ENCODE measurements at regions not wholly inside any gene's neighbourhood (a gene's known extent, or its start where the extent isn't known, plus 50 kb on each side); places are given as distances from the start of the nearest gene placed in this dataset.

DNA sequence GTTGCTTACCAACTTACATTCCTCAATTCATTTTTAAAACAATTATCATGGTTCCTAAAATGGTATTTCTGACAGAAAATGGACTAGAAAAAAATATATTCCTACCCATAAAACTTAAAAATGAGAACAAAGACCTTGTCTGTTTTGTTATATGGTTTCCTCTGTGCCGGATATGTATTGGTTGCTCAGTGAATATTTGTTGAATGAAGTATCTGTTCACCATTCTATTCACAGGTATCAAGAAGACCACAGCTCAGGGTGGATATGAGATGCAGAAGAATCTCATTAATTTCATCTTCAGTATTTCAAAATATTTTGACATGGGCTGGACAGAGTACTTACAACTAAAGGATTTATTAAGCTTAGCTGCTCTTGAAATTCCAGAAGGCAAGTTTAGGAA is 58.1 kb downstream of the TUSC7 start:
- Histone ChIP-seq H3K4me1 (ENCODE audit: low read length) (peaks cover 6% of the 10 kb centered on the region), H3K9ac (ENCODE audit: low read length) (no peak overlapping the region), H3K27ac (ENCODE audit: low read length) (no peak overlapping the region), H3K4me3 (ENCODE audit: low read length) (no peak overlapping the region), H3K27me3 (ENCODE audit: low read depth, low read length) (0 out of 2 replicates have a peak, but pooled peaks cover 5% of the 10 kb centered on the region), H3K9me3 (ENCODE audit: insufficient read depth, low read length) (no peaks in the 10 kb centered on the region), H3K79me2 (ENCODE audit: low read length) (no peaks in the 10 kb centered on the region), H3K36me3 (replicated peaks; ENCODE audit: low read depth, low read length) (no peaks in the 10 kb centered on the region), H2AFZ (ENCODE audit: low read depth, low read length) (no peak overlapping the region), H3K4me2 (ENCODE audit: low read length) (no peak overlapping the region), H4K20me1 (ENCODE audit: insufficient read depth, low read length) (no peaks in the 10 kb centered on the region)
- TF ChIP-seq EZH2phosphoT487 (IDR thresholded peaks at IDR 0.05; ENCODE audit: low read depth) = no peak
- TF ChIP-seq, protein P1, sequence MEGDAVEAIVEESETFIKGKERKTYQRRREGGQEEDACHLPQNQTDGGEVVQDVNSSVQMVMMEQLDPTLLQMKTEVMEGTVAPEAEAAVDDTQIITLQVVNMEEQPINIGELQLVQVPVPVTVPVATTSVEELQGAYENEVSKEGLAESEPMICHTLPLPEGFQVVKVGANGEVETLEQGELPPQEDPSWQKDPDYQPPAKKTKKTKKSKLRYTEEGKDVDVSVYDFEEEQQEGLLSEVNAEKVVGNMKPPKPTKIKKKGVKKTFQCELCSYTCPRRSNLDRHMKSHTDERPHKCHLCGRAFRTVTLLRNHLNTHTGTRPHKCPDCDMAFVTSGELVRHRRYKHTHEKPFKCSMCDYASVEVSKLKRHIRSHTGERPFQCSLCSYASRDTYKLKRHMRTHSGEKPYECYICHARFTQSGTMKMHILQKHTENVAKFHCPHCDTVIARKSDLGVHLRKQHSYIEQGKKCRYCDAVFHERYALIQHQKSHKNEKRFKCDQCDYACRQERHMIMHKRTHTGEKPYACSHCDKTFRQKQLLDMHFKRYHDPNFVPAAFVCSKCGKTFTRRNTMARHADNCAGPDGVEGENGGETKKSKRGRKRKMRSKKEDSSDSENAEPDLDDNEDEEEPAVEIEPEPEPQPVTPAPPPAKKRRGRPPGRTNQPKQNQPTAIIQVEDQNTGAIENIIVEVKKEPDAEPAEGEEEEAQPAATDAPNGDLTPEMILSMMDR (IDR thresholded peaks at IDR 0.05; ENCODE audit: low read depth, low read length) = no peak

DNA sequence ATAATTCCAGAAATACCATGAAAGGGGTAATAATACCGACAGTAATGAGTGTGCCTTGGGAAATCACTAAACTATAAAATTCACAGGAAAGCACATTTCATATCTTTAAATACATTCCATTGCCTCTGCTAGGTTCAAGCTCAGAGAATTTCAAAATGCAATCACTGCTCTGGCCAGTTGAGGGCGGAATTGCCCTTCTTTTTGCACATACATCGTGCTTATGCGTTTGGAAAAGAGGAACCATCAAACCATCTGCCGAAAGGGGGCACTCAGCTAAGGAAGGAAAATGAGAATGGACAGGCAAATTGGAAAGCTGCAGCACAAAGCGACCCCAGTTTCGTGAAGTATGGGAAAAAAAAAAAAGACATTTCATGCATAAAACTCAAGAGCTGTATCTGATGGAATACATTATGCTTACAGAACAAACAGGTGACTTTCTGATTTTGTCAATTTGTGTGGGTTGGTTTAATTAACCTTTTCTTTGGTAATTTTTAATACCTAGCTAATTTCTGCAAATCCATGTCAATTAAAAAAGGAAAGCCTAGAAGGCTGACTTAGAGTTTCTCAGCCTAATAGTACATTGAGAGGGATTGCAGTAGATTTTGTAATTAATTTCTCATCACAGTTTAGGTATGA is 61.4 kb downstream of the TUSC7 start:
- Histone ChIP-seq H3K4me2 (ENCODE audit: low read length) (peak overlapping the region; percentile 57), H3K4me1 (ENCODE audit: low read length) (peaks cover 6% of the 10 kb centered on the region), H3K27me3 (ENCODE audit: low read depth, low read length) (0 out of 2 replicates have a peak, but pooled peaks cover 5% of the 10 kb centered on the region), H4K20me1 (ENCODE audit: insufficient read depth, low read length) (no peaks in the 10 kb centered on the region), H3K79me2 (ENCODE audit: low read length) (no peaks in the 10 kb centered on the region), H3K9me3 (ENCODE audit: insufficient read depth, low read length) (no peaks in the 10 kb centered on the region), H3K4me3 (ENCODE audit: low read length) (peak overlapping the region; percentile 25; the same call in 1 of the 2 replicates), H3K27ac (ENCODE audit: low read length) (no peak overlapping the region), H3K9ac (ENCODE audit: low read length) (no peak overlapping the region), H2AFZ (ENCODE audit: low read depth, low read length) (no peak overlapping the region), H3K36me3 (replicated peaks; ENCODE audit: low read depth, low read length) (no peaks in the 10 kb centered on the region)
- no peak for TF ChIP-seq EZH2phosphoT487 (IDR thresholded peaks at IDR 0.05; ENCODE audit: low read depth)
- TF ChIP-seq, protein P1 (IDR thresholded peaks at IDR 0.05; ENCODE audit: low read depth, low read length) = peak; percentile 100

DNA sequence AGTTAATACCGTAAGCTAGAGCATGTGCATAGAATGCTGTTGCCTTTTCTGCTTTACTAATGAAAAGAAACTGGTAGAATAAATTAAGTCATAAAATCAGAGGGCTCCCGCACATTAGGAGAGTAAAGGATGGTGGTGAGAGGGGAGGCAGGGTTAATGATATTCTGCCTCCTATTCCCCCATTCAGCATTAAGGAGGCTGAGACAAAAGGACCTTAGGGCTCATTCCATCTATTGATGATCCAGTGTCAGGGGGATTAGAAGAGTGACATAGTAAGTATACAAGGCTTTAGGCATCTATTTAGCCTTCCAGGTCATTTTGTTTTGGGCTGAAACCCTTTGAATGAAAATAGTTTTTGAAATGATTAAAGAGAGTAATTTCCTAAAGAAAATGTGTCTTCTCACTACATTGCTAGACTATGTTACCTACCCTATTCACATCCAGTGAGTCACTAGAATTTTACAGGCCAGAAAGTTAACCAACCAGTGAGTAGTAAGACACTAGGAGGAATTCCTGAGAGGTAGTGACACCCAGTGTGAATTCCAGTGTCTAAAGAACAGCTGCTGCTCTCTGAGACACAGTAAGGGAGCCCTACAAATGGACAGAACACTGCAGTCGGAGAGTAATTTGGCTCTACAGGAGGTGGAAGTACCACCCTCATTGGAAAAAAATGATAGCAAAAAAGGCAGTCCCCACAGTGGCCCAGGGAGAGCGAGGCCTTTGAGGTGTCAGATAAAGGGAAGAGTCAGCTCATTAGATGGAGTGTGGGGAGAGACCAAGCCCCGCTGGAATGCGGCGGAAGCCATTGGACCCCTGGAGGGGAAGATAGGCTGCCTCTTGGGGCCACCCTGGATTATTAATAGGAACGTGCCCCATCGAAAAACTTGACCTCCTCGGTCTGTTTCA is 67.6 kb downstream of the TUSC7 start:
- H3K9ac ChIP-seq (ENCODE audit: low read length) = no peak overlapping the region
- H2AFZ ChIP-seq (ENCODE audit: low read depth, low read length) = no peak overlapping the region
- H3K27me3 ChIP-seq (ENCODE audit: low read depth, low read length) = no peaks in the 10 kb centered on the region
- H3K36me3 ChIP-seq (replicated peaks; ENCODE audit: low read depth, low read length) = no peaks in the 10 kb centered on the region
- no peaks in the 10 kb centered on the region for H4K20me1 ChIP-seq (ENCODE audit: insufficient read depth, low read length)
- no peak overlapping the region for H3K4me3 ChIP-seq (ENCODE audit: low read length)
- H3K4me2 ChIP-seq (ENCODE audit: low read length) = no peak overlapping the region
- H3K79me2 ChIP-seq (ENCODE audit: low read length) = no peaks in the 10 kb centered on the region
- no peaks in the 10 kb centered on the region for H3K4me1 ChIP-seq (ENCODE audit: low read length)
- TF ChIP-seq, protein P1 (IDR thresholded peaks at IDR 0.05; ENCODE audit: low read depth, low read length) = no peak
- TF ChIP-seq EZH2phosphoT487 (IDR thresholded peaks at IDR 0.05; ENCODE audit: low read depth) = no peak
- H3K9me3 ChIP-seq (ENCODE audit: insufficient read depth, low read length) = no peaks in the 10 kb centered on the region
- H3K27ac ChIP-seq (ENCODE audit: low read length) = no peak overlapping the region

DNA sequence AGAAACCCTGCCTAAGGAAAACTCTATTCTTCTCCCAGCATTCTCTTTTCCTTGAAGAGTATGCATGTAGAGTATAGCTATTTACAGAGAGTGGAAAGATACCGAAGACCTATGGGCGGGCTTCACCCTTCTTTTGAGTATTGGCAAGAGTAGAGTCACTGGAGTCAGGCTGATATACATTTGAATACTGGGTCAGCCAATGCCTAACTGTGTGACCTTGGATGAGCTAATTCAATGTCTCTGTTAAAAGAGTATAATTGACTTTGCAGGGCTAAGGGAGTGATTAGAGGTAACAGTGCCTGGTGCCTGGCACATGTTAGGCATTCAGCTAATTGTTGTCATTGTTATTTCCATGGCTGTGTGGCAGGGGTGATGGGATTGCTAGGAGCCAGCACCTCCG is 75.6 kb downstream of the TUSC7 start:
- Histone ChIP-seq H4K20me1 (ENCODE audit: insufficient read depth, low read length) (no peaks in the 10 kb centered on the region), H3K27ac (ENCODE audit: low read length) (no peak overlapping the region), H3K9ac (ENCODE audit: low read length) (no peak overlapping the region), H3K27me3 (ENCODE audit: low read depth, low read length) (no peaks in the 10 kb centered on the region), H3K4me1 (ENCODE audit: low read length) (no peaks in the 10 kb centered on the region), H2AFZ (ENCODE audit: low read depth, low read length) (no peak overlapping the region), H3K9me3 (ENCODE audit: insufficient read depth, low read length) (no peaks in the 10 kb centered on the region), H3K4me2 (ENCODE audit: low read length) (no peak overlapping the region), H3K4me3 (ENCODE audit: low read length) (no peak overlapping the region), H3K36me3 (replicated peaks; ENCODE audit: low read depth, low read length) (no peaks in the 10 kb centered on the region), H3K79me2 (ENCODE audit: low read length) (no peaks in the 10 kb centered on the region)
- TF ChIP-seq EZH2phosphoT487 (IDR thresholded peaks at IDR 0.05; ENCODE audit: low read depth) = no peak
- TF ChIP-seq, protein P1 (IDR thresholded peaks at IDR 0.05; ENCODE audit: low read depth, low read length) = no peak

All from OCI-LY3 (cell line).